ENCODE measurements at regions not wholly inside any gene's neighbourhood (a gene's known extent, or its start where the extent isn't known, plus 50 kb on each side); places are given as distances from the start of the nearest gene placed in this dataset.
"Not testable (repeated sequence)": the region's sequence is repeated elsewhere in the genome, so short reads cannot be mapped to it uniquely, and the experiment has no call there.

DNA sequence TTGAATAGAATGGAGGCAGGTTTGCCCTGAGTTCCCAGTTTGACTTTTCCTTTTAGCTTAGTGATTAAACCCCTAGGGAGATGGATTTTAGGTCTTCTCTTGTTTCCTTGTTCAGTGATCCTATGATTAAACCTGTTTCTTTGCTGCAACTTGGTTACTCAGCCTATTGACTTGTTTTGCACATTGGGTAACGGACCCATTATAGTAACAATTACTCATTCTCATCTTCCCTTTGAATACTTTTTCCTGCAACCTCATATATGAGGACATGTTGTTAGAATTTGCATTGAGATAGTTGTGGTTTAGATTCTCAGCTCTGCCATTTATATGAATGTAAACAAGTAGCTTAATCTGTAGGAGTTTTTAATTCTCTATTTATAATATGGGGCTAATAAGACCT lies 489.2 kb upstream of the CNTN5 start:
- no peak for DNase-seq (ENCODE audit: low spot score)
- H3K4me1 ChIP-seq (ENCODE audit: control insufficient read depth in 4 of 4, insufficient read depth in 4 of 4, low read length in 3 of 4) = no peaks in the 10 kb centered on the region
- H3K9ac ChIP-seq (ENCODE audit: low read depth in 1 of 2, low read length in 2 of 2) = no peak overlapping the region
- H3K27ac ChIP-seq (ENCODE audit: low read depth in 1 of 2, low read length in 2 of 2) = no peak overlapping the region
- H3K27me3 ChIP-seq (ENCODE audit: control insufficient read depth in 4 of 4, insufficient read depth in 4 of 4, low read length in 3 of 4) = no peaks in the 10 kb centered on the region
- no peak for TF ChIP-seq SP1 (IDR thresholded peaks at IDR 0.05)
- TF ChIP-seq, protein P1, sequence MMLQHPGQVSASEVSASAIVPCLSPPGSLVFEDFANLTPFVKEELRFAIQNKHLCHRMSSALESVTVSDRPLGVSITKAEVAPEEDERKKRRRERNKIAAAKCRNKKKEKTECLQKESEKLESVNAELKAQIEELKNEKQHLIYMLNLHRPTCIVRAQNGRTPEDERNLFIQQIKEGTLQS (IDR thresholded peaks at IDR 0.05) = no peak
- TF ChIP-seq, protein P2, sequence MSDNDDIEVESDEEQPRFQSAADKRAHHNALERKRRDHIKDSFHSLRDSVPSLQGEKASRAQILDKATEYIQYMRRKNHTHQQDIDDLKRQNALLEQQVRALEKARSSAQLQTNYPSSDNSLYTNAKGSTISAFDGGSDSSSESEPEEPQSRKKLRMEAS (IDR thresholded peaks at IDR 0.05) = no peak
- TF ChIP-seq EGR1 (IDR thresholded peaks at IDR 0.05; ENCODE audit: low read depth in 2 of 2) = no peak
- no peak for TF ChIP-seq RXRA (IDR thresholded peaks at IDR 0.05)
- no peak for TF ChIP-seq HNF4A (conservative IDR thresholded peaks at IDR 0.05)
- TF ChIP-seq FOXA1 (IDR thresholded peaks at IDR 0.05) = no peak
- no peak for TF ChIP-seq NR2F2 (IDR thresholded peaks at IDR 0.05)
- no peak for TF ChIP-seq GABPA (IDR thresholded peaks at IDR 0.05 in 1 of 2, conservative IDR thresholded peaks at IDR 0.05 in 1 of 2)
- no peak for TF ChIP-seq FOXA2 (IDR thresholded peaks at IDR 0.05)
- TF ChIP-seq, protein P3, sequence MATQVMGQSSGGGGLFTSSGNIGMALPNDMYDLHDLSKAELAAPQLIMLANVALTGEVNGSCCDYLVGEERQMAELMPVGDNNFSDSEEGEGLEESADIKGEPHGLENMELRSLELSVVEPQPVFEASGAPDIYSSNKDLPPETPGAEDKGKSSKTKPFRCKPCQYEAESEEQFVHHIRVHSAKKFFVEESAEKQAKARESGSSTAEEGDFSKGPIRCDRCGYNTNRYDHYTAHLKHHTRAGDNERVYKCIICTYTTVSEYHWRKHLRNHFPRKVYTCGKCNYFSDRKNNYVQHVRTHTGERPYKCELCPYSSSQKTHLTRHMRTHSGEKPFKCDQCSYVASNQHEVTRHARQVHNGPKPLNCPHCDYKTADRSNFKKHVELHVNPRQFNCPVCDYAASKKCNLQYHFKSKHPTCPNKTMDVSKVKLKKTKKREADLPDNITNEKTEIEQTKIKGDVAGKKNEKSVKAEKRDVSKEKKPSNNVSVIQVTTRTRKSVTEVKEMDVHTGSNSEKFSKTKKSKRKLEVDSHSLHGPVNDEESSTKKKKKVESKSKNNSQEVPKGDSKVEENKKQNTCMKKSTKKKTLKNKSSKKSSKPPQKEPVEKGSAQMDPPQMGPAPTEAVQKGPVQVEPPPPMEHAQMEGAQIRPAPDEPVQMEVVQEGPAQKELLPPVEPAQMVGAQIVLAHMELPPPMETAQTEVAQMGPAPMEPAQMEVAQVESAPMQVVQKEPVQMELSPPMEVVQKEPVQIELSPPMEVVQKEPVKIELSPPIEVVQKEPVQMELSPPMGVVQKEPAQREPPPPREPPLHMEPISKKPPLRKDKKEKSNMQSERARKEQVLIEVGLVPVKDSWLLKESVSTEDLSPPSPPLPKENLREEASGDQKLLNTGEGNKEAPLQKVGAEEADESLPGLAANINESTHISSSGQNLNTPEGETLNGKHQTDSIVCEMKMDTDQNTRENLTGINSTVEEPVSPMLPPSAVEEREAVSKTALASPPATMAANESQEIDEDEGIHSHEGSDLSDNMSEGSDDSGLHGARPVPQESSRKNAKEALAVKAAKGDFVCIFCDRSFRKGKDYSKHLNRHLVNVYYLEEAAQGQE (IDR thresholded peaks at IDR 0.05) = no peak
- TF ChIP-seq, protein P4, sequence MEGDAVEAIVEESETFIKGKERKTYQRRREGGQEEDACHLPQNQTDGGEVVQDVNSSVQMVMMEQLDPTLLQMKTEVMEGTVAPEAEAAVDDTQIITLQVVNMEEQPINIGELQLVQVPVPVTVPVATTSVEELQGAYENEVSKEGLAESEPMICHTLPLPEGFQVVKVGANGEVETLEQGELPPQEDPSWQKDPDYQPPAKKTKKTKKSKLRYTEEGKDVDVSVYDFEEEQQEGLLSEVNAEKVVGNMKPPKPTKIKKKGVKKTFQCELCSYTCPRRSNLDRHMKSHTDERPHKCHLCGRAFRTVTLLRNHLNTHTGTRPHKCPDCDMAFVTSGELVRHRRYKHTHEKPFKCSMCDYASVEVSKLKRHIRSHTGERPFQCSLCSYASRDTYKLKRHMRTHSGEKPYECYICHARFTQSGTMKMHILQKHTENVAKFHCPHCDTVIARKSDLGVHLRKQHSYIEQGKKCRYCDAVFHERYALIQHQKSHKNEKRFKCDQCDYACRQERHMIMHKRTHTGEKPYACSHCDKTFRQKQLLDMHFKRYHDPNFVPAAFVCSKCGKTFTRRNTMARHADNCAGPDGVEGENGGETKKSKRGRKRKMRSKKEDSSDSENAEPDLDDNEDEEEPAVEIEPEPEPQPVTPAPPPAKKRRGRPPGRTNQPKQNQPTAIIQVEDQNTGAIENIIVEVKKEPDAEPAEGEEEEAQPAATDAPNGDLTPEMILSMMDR (IDR thresholded peaks at IDR 0.05; ENCODE audit: low read depth, low read length, missing input control) = no peak
- no peaks in the 10 kb centered on the region for H3K36me3 ChIP-seq (ENCODE audit: control insufficient read depth in 4 of 4, insufficient read depth in 3 of 4, low read depth in 1 of 4, low read length in 3 of 4)
- H3K9me3 ChIP-seq (ENCODE audit: control insufficient read depth in 4 of 4, low read length in 3 of 4) = no peaks in the 10 kb centered on the region
- no peak overlapping the region for H3K4me3 ChIP-seq (ENCODE audit: low read depth in 1 of 3, low read length in 3 of 3)
- WGBS = 58% methylated on average over 1 of the region's 1 CpG

DNA sequence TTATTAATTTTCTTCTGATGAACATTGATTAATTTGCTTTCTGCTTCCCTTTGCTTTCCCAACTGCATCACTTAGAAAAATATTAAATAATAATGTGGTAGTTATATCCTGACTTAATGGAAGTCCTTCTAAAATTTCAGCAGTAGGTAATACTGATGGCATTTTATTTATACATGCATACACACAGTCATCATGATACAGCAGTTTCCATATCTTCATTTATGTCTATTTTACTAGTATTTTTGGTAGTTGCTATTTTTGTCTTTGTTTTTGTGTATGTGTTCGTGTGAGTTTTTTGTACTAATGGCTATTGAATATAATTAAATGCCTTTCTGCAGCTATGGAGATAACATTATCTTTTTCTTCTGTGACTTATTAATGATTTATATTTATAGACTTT lies 484.7 kb upstream of the CNTN5 start:
- H3K9ac ChIP-seq (ENCODE audit: low read depth in 1 of 2, low read length in 2 of 2) = no peak overlapping the region
- no peaks in the 10 kb centered on the region for H3K4me1 ChIP-seq (ENCODE audit: control insufficient read depth in 4 of 4, insufficient read depth in 4 of 4, low read length in 3 of 4)
- H3K9me3 ChIP-seq (ENCODE audit: control insufficient read depth in 4 of 4, low read length in 3 of 4) = no peaks in the 10 kb centered on the region
- no peaks in the 10 kb centered on the region for H3K36me3 ChIP-seq (ENCODE audit: control insufficient read depth in 4 of 4, insufficient read depth in 3 of 4, low read depth in 1 of 4, low read length in 3 of 4)
- TF ChIP-seq RXRA (IDR thresholded peaks at IDR 0.05) = no peak
- TF ChIP-seq GABPA (IDR thresholded peaks at IDR 0.05 in 1 of 2, conservative IDR thresholded peaks at IDR 0.05 in 1 of 2) = no peak
- TF ChIP-seq JUND (IDR thresholded peaks at IDR 0.05) = no peak
- no peak for DNase-seq (ENCODE audit: low spot score)
- H3K27ac ChIP-seq (ENCODE audit: low read depth in 1 of 2, low read length in 2 of 2) = no peak overlapping the region
- H3K4me3 ChIP-seq (ENCODE audit: low read depth in 1 of 3, low read length in 3 of 3) = no peak overlapping the region
- 37% methylated on average over 1 of the region's 1 CpG for WGBS
- no peaks in the 10 kb centered on the region for H3K27me3 ChIP-seq (ENCODE audit: control insufficient read depth in 4 of 4, insufficient read depth in 4 of 4, low read length in 3 of 4)

GRCh38 chr11:98538358-98538757 lies 482.4 kb upstream of the CNTN5 start:
- H3K9ac ChIP-seq (ENCODE audit: low read depth in 1 of 2, low read length in 2 of 2); H3K36me3 ChIP-seq (ENCODE audit: control insufficient read depth in 4 of 4, insufficient read depth in 3 of 4, low read depth in 1 of 4, low read length in 3 of 4); DNase-seq (ENCODE audit: low spot score); H3K4me1 ChIP-seq (ENCODE audit: control insufficient read depth in 4 of 4, insufficient read depth in 4 of 4, low read length in 3 of 4); H3K27me3 ChIP-seq (ENCODE audit: control insufficient read depth in 4 of 4, insufficient read depth in 4 of 4, low read length in 3 of 4); H3K27ac ChIP-seq (ENCODE audit: low read depth in 1 of 2, low read length in 2 of 2); H3K9me3 ChIP-seq (ENCODE audit: control insufficient read depth in 4 of 4, low read length in 3 of 4); H3K4me3 ChIP-seq (ENCODE audit: low read depth in 1 of 3, low read length in 3 of 3): not testable (repeated sequence)
- 82% methylated on average over 7 of the region's 7 CpGs for WGBS
